ENCODE measurements at regions not wholly inside any gene's neighbourhood (a gene's known extent, or its start where the extent isn't known, plus 50 kb on each side); places are given as distances from the start of the nearest gene placed in this dataset.

DNA sequence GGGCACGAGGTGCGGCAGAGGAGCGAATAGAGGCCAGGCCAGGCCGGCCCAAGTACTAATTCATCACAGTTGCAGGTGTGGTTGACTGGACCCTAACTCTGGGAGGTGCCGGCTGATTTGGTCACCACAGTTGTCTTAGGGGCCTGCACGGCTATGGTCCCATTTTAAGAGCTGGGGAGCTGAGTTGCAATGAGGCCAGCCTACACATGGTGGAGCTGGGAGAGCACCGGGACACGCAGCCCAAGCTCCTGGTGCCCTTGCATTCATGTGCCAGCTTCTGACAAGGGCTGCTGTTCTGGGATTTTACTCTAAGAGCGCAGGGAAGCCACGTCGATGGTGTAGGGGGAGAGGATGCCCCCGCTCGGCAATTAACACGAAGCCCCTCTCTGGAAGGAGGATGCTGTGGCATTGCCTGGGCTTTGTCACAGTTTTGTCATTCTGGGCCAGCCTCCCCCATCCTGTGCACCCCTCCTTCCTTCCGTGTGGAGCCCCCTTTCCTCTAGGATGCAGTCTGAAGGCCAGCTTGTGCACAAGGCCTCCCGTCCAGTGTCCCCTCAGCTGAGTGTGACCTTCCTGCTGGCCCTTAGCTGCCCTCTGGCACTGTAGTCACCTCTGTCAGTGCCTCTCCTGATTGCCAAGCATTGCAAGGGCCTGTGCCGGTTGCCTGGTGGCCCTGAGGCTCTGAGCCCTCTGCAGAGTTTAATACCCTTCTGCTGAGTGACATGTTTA, 109.4 kb upstream of the C1QTNF9B start:
- intact Hi-C loops (cut with DNase I): no loop called here
- H3K27me3 ChIP-seq: no peaks in the 10 kb centered on the region
- no peak overlapping the region for H3K27ac ChIP-seq
- H3K4me1 ChIP-seq: peaks cover 5% of the 10 kb centered on the region
- H3K36me3 ChIP-seq: no peaks in the 10 kb centered on the region
- peak in 1 of 2 donors; percentile 65 for DNase-seq (ENCODE audit: extremely low spot score in 2 of 2)
- H3K9me3 ChIP-seq: no peaks in the 10 kb centered on the region
- H3K4me3 ChIP-seq: no peak overlapping the region
- TF ChIP-seq POLR2AphosphoS5 (IDR thresholded peaks at IDR 0.05; ENCODE audit: insufficient read depth in 1 of 2, low read depth in 1 of 2) (no peak), POLR2A (IDR thresholded peaks at IDR 0.05) (no peak)
- TF ChIP-seq, protein P1, sequence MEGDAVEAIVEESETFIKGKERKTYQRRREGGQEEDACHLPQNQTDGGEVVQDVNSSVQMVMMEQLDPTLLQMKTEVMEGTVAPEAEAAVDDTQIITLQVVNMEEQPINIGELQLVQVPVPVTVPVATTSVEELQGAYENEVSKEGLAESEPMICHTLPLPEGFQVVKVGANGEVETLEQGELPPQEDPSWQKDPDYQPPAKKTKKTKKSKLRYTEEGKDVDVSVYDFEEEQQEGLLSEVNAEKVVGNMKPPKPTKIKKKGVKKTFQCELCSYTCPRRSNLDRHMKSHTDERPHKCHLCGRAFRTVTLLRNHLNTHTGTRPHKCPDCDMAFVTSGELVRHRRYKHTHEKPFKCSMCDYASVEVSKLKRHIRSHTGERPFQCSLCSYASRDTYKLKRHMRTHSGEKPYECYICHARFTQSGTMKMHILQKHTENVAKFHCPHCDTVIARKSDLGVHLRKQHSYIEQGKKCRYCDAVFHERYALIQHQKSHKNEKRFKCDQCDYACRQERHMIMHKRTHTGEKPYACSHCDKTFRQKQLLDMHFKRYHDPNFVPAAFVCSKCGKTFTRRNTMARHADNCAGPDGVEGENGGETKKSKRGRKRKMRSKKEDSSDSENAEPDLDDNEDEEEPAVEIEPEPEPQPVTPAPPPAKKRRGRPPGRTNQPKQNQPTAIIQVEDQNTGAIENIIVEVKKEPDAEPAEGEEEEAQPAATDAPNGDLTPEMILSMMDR (IDR thresholded peaks at IDR 0.05): no peak

DNA sequence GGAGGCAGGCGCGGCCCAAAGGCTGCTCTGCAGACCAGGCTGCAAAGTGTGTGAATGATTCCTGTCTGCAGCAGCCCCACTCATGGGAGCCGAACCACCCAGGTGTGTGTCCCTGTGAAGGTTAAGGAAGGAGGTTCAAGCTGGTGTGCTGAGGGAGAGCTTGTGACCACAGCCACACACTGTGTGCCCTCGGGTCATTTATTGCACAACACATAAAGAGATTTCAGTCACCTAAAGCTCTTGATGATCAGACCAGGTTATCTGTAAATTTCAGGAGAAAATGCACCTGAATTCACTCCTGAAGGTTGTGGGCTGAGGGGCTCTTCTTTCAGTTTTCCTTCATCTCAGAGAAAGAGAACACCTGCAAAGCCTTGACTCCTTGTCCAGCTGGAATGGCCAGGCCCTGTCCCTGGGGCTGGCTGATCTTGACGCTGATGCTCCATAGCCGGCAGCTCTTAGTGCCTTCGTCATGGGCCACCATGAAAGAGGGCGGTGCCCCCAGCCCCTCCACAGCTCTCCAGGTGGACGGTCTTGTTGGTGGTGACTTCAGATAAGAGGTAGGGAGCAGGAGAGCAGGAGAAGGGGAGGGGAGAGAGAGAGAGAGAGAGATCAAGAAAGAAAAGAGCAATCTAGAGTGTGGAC, 110.8 kb upstream of the C1QTNF9B start:
- peak in 1 of 2 donors; percentile 54 for DNase-seq (ENCODE audit: extremely low spot score in 2 of 2)
- Histone ChIP-seq H3K4me3 (no peak overlapping the region), H3K36me3 (no peaks in the 10 kb centered on the region), H3K27ac (no peak overlapping the region), H3K9me3 (no peaks in the 10 kb centered on the region), H3K27me3 (no peaks in the 10 kb centered on the region), H3K4me1 (peaks cover 5% of the 10 kb centered on the region)
- no peak for TF ChIP-seq POLR2AphosphoS5 (IDR thresholded peaks at IDR 0.05; ENCODE audit: insufficient read depth in 1 of 2, low read depth in 1 of 2)
- intact Hi-C loops (cut with DNase I): no loop called here

- peak in 1 of 2 donors; percentile 74 for DNase-seq (ENCODE audit: extremely low spot score in 2 of 2)
- intact Hi-C loops (cut with DNase I): no loop called here
- TF ChIP-seq POLR2AphosphoS5 (IDR thresholded peaks at IDR 0.05; ENCODE audit: insufficient read depth in 1 of 2, low read depth in 1 of 2) (no peak), POLR2A (IDR thresholded peaks at IDR 0.05) (no peak)
- TF ChIP-seq, protein P1 (IDR thresholded peaks at IDR 0.05): no peak
- Histone ChIP-seq H3K27me3 (no peaks in the 10 kb centered on the region), H3K4me1 (peaks cover 5% of the 10 kb centered on the region), H3K9me3 (no peaks in the 10 kb centered on the region), H3K27ac (no peak overlapping the region), H3K36me3 (no peaks in the 10 kb centered on the region), H3K4me3 (no peak overlapping the region)
These were observed 111.4 kb upstream of the C1QTNF9B start for GRCh38 chr13:24008679-24009078.

- intact Hi-C loops (cut with DNase I): no loop called here
- no peak for TF ChIP-seq POLR2AphosphoS5 (IDR thresholded peaks at IDR 0.05; ENCODE audit: insufficient read depth in 1 of 2, low read depth in 1 of 2)
- no peak for TF ChIP-seq POLR2A (IDR thresholded peaks at IDR 0.05)
- TF ChIP-seq, protein P1 (IDR thresholded peaks at IDR 0.05): no peak
- Histone ChIP-seq H3K27me3 (no peaks in the 10 kb centered on the region), H3K36me3 (no peaks in the 10 kb centered on the region), H3K4me3 (no peak overlapping the region), H3K27ac (no peak overlapping the region), H3K4me1 (no peaks in the 10 kb centered on the region), H3K9me3 (no peaks in the 10 kb centered on the region)
- DNase-seq (ENCODE audit: extremely low spot score in 2 of 2): no peak
These were observed 114.0 kb upstream of the C1QTNF9B start for GRCh38 chr13:24011266-24011665.

GRCh38 chr13:24012648-24013047, 115.3 kb upstream of the C1QTNF9B start:
- intact Hi-C loops (cut with DNase I): no loop called here
- H3K9me3 ChIP-seq: no peaks in the 10 kb centered on the region
- no peaks in the 10 kb centered on the region for H3K27me3 ChIP-seq
- peak in 1 of 2 donors; percentile 52 for DNase-seq (ENCODE audit: extremely low spot score in 2 of 2)
- no peak overlapping the region for H3K27ac ChIP-seq
- no peak for TF ChIP-seq POLR2A (IDR thresholded peaks at IDR 0.05)
- no peak for TF ChIP-seq POLR2AphosphoS5 (IDR thresholded peaks at IDR 0.05; ENCODE audit: insufficient read depth in 1 of 2, low read depth in 1 of 2)
- TF ChIP-seq, protein P1 (IDR thresholded peaks at IDR 0.05): no peak
- H3K4me1 ChIP-seq: no peaks in the 10 kb centered on the region
- H3K36me3 ChIP-seq: no peaks in the 10 kb centered on the region
- H3K4me3 ChIP-seq: no peak overlapping the region
